Inflammatory macrophage (primary cell): ENCODE measurements at regions not wholly inside any gene's neighbourhood (a gene's known extent, or its start where the extent isn't known, plus 50 kb on each side); places are given as distances from the start of the nearest gene placed in this dataset.
"Not testable (repeated sequence)": the region's sequence is repeated elsewhere in the genome, so short reads cannot be mapped to it uniquely, and the experiment has no call there.

ENCODE experiments used
- DNase-seq, 2 donors: peaks; one replicate each; pipeline ENCODE4 v3.0.0-alpha.2; 2020 to 2022

GRCh38 chr7:35910621-35911020 is 109.8 kb downstream of the SEPTIN7 start:
- not testable (repeated sequence) for DNase-seq

- DNase-seq = not testable (repeated sequence)
Observed at GRCh38 chr7:35913350-35913749, 112.5 kb downstream of the SEPTIN7 start.

GRCh38 chr7:35914214-35914613 is 113.4 kb downstream of the SEPTIN7 start:
- not testable (repeated sequence) for DNase-seq

GRCh38 chr7:35915247-35915955 is 114.5 kb downstream of the SEPTIN7 start:
- not testable (repeated sequence) for DNase-seq

- not testable (repeated sequence) for DNase-seq
Observed at GRCh38 chr7:35918217-35918616, 117.4 kb downstream of the SEPTIN7 start.

GRCh38 chr7:35919607-35920006 is 118.8 kb downstream of the SEPTIN7 start:
- DNase-seq = not testable (repeated sequence)

GRCh38 chr7:35921338-35921737 is 120.5 kb downstream of the SEPTIN7 start:
- not testable (repeated sequence) for DNase-seq

- not testable (repeated sequence) for DNase-seq
Observed at GRCh38 chr7:35924668-35925067, 123.8 kb downstream of the SEPTIN7 start.

GRCh38 chr7:35926966-35927365 is 126.1 kb downstream of the SEPTIN7 start:
- DNase-seq = not testable (repeated sequence)

- DNase-seq = not testable (repeated sequence)
Observed at GRCh38 chr7:35931134-35931533, 130.3 kb downstream of the SEPTIN7 start.

- DNase-seq = not testable (repeated sequence)
Observed at GRCh38 chr7:35931551-35931950, 130.7 kb downstream of the SEPTIN7 start.

- DNase-seq = not testable (repeated sequence)
Observed at GRCh38 chr7:35940695-35941094, 139.8 kb downstream of the SEPTIN7 start.

- DNase-seq = not testable (repeated sequence)
Observed at GRCh38 chr7:35945621-35946020, 144.8 kb downstream of the SEPTIN7 start.

- DNase-seq = not testable (repeated sequence)
Observed at GRCh38 chr7:35955735-35956134, 154.9 kb downstream of the SEPTIN7 start.

GRCh38 chr7:35956988-35957387 is 156.1 kb downstream of the SEPTIN7 start:
- DNase-seq = not testable (repeated sequence)

- not testable (repeated sequence) for DNase-seq
Observed at GRCh38 chr7:35961260-35961659, 160.4 kb downstream of the SEPTIN7 start.

GRCh38 chr7:35962607-35963006 is 161.8 kb downstream of the SEPTIN7 start:
- DNase-seq = not testable (repeated sequence)

GRCh38 chr7:35967366-35968139 is 166.7 kb downstream of the SEPTIN7 start:
- no peak for DNase-seq

- DNase-seq = no peak
Observed at GRCh38 chr7:35968140-35968940, 167.5 kb downstream of the SEPTIN7 start.

GRCh38 chr7:35969066-35969465 is 168.2 kb downstream of the SEPTIN7 start:
- no peak for DNase-seq

- no peak for DNase-seq
Observed at GRCh38 chr7:35970458-35970857, 169.6 kb downstream of the SEPTIN7 start.

- DNase-seq = no peak
Observed at GRCh38 chr7:35971133-35971891, 170.5 kb downstream of the SEPTIN7 start.
